OCI-LY3 (cell line): ENCODE measurements at regions not wholly inside any gene's neighbourhood (a gene's known extent, or its start where the extent isn't known, plus 50 kb on each side); places are given as distances from the start of the nearest gene placed in this dataset.

ENCODE experiments used
- H2AFZ ChIP-seq: fragments of 200-600, 300-600 bp; shearing (Covaris generic); 2 replicates; pipeline ENCODE4 v1.6.0; 2014; ENCODE audit warnings: antibody characterized with exemption, low read depth, low read length
- H3K27ac ChIP-seq: fragments of 200-600, 300-600 bp; sonication (generic); 2 replicates; pipeline ENCODE4 v1.5.1; 2014; ENCODE audit warnings: mild to moderate bottlenecking, low read length, moderate library complexity, mixed read lengths
- H3K27me3 ChIP-seq: fragments of 200-600, 300-600 bp; sonication (generic); 2 replicates; pipeline ENCODE4 v1.6.1; 2014; ENCODE audit warnings: low read depth, low read length, mixed read lengths
- H3K36me3 ChIP-seq: fragments of 200-600, 300-600 bp; sonication (generic); replicated peaks from 2 replicates; pipeline ENCODE3; 2014; ENCODE audit warnings: low read depth, low read length, mixed read lengths
- H3K4me1 ChIP-seq: fragments of 300-600, 200-600 bp; sonication (generic); 2 replicates; pipeline ENCODE4 v1.6.1; 2014; ENCODE audit warnings: low read length, mixed read lengths
- H3K4me2 ChIP-seq: fragments of 200-600, 300-600 bp; sonication (generic); 2 replicates; pipeline ENCODE4 v1.6.1; 2014; ENCODE audit warnings: low read length, mixed read lengths
- H3K4me3 ChIP-seq: fragments of 300-600, 200-600 bp; sonication (generic); 2 replicates; pipeline ENCODE4 v1.5.1; 2014; ENCODE audit warnings: antibody characterized with exemption, mild to moderate bottlenecking, low read length, moderate library complexity
- H3K79me2 ChIP-seq: fragments of 300-600, 200-600 bp; shearing (Covaris generic); 2 replicates; pipeline ENCODE4 v1.6.1; 2014; ENCODE audit warnings: mild to moderate bottlenecking, low read length, mixed read lengths
- H3K9ac ChIP-seq: fragments of 300-600, 200-600 bp; shearing (Covaris generic); 2 replicates; pipeline ENCODE4 v1.6.0; 2014; ENCODE audit warnings: mild to moderate bottlenecking, low read length, moderate library complexity
- H3K9me3 ChIP-seq: fragments of 200-600, 300-600 bp; shearing (Covaris generic); 2 replicates; pipeline ENCODE4 v1.6.1; 2014; ENCODE audit warnings: low read length, mixed read lengths; ENCODE audit not compliant: insufficient read depth
- H4K20me1 ChIP-seq: fragments of 200-600, 300-600 bp; sonication (generic); 2 replicates; pipeline ENCODE4 v1.6.1; 2016; ENCODE audit warnings: low read length, mixed read lengths; ENCODE audit not compliant: insufficient read depth
- CTCF ChIP-seq: fragments of 200-600, 300-600 bp; sonication (generic); IDR thresholded peaks from 2 replicates; pipeline ENCODE4 v1.5.1; 2014; ENCODE audit warnings: antibody characterized with exemption, low read length, low read depth
- EZH2phosphoT487 ChIP-seq: fragments of 200-600 bp; shearing (Covaris generic); IDR thresholded peaks from 2 replicates; pipeline ENCODE4 v1.6.1; 2018; ENCODE audit warnings: antibody characterized with exemption, mixed run types, low read depth

- Histone ChIP-seq H3K4me2 (no peak overlapping the region), H3K4me1 (no peaks in the 10 kb centered on the region), H4K20me1 (no peaks in the 10 kb centered on the region), H3K27me3 (no peaks in the 10 kb centered on the region), H3K27ac (no peak overlapping the region), H3K4me3 (no peak overlapping the region), H2AFZ (no peak overlapping the region), H3K9ac (no peak overlapping the region), H3K79me2 (no peaks in the 10 kb centered on the region), H3K36me3 (no peaks in the 10 kb centered on the region), H3K9me3 (no peaks in the 10 kb centered on the region)
- TF ChIP-seq CTCF = no peak
- TF ChIP-seq EZH2phosphoT487 = no peak
Observed at GRCh38 chr5:174305241-174305681, 259.8 kb downstream of the NSG2 start.

DNA sequence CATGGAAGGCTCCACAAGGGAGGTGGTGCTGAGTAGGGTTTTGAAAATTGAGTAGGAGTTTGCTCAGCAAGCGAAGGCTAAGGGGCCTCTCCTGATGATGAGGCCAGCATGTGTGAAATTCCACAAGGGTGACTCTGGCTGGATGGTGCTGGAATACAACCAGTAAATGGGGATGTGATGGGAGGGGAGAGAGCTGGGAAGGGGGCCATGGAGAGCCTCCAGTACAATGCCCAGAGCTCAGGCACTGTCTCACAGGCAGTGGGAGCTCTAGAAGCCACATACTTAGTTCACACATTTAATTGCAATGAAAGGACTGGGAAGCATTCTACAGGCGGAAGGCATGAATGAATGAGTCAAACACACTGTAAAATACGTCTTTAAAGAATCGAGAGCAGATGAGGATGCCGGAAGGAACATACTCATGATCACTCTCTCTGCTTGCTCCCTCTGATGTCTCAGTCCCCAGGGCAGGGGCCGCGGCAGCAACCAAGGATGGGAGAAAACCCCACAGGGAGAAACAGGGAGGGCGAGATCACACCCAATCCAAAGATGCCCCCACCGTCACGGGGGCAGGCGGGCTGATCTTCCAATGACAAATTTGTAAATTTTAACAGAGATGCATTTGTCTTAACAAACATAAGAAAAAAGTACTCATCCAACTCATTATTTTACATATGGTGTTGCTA, 261.0 kb downstream of the NSG2 start:
- no peaks in the 10 kb centered on the region for H3K4me1 ChIP-seq

GRCh38 chr5:174307031-174307408, 261.5 kb downstream of the NSG2 start:
- Histone ChIP-seq H4K20me1 (no peaks in the 10 kb centered on the region), H3K4me2 (no peak overlapping the region), H2AFZ (no peak overlapping the region), H3K4me1 (no peaks in the 10 kb centered on the region), H3K27me3 (no peaks in the 10 kb centered on the region), H3K4me3 (no peak overlapping the region), H3K9ac (no peak overlapping the region), H3K36me3 (no peaks in the 10 kb centered on the region), H3K79me2 (no peaks in the 10 kb centered on the region), H3K9me3 (no peaks in the 10 kb centered on the region), H3K27ac (no peak overlapping the region)
- TF ChIP-seq EZH2phosphoT487 = no peak
- no peak for TF ChIP-seq CTCF

More for the DNA sequence above, 261.0 kb downstream of the NSG2 start:
- Histone ChIP-seq H3K4me2 (no peak overlapping the region), H3K36me3 (no peaks in the 10 kb centered on the region), H3K9me3 (no peaks in the 10 kb centered on the region), H3K79me2 (no peaks in the 10 kb centered on the region), H3K27me3 (no peaks in the 10 kb centered on the region), H3K27ac (no peak overlapping the region), H2AFZ (no peak overlapping the region), H4K20me1 (no peaks in the 10 kb centered on the region), H3K9ac (no peak overlapping the region), H3K4me3 (no peak overlapping the region)
- TF ChIP-seq EZH2phosphoT487 (no peak), CTCF (no peak)

- Histone ChIP-seq H3K4me1 (no peaks in the 10 kb centered on the region), H3K4me2 (no peak overlapping the region), H4K20me1 (no peaks in the 10 kb centered on the region), H2AFZ (no peak overlapping the region), H3K27me3 (no peaks in the 10 kb centered on the region), H3K9ac (no peak overlapping the region), H3K79me2 (no peaks in the 10 kb centered on the region), H3K4me3 (no peak overlapping the region), H3K36me3 (no peaks in the 10 kb centered on the region), H3K27ac (no peak overlapping the region), H3K9me3 (no peaks in the 10 kb centered on the region)
- TF ChIP-seq EZH2phosphoT487 (no peak), CTCF (no peak)
Observed at GRCh38 chr5:174307656-174308271, 262.3 kb downstream of the NSG2 start.
